H1 (cell line): ENCODE measurements at regions not wholly inside any gene's neighbourhood (a gene's known extent, or its start where the extent isn't known, plus 50 kb on each side); places are given as distances from the start of the nearest gene placed in this dataset.

Experiments used
- CTCF ChIA-PET: fragments of 300-600 bp; sonication (Branson Sonifier 250); formaldehyde crosslinking; loops from one replicate; lab custom pipeline; 2021; ENCODE audit not compliant: partially characterized antibody; lab: Charles Lee
- POLR2A ChIA-PET: fragments of 300-600 bp; sonication (Branson Sonifier 250); formaldehyde crosslinking; loops from one replicate; lab custom pipeline; 2021; ENCODE audit warnings: inconsistent platforms; ENCODE audit not compliant: partially characterized antibody; lab: Charles Lee
- DNase-seq, 2 experiments: peaks; one replicate each; pipeline versions ENCODE4 v3.0.0 to v3.0.0-alpha.2; 2010 to 2022; ENCODE audit warnings: low spot score in 2 of 2, low read depth in 1 of 2, mixed read lengths in 1 of 2
- FAIRE-seq: peaks from 2 replicates; lab custom pipeline; 2011; peaks lifted over from hg19 to GRCh38; lab: Jason Lieb, UNC
- H2AFZ ChIP-seq: 2 replicates; pipeline ENCODE4 v1.8.1; 2012; ENCODE audit warnings: low read length, inconsistent platforms
- H2AK5ac ChIP-seq: 2 replicates; pipeline ENCODE4 v1.6.1; 2013; ENCODE audit warnings: low read depth, low read length
- H2BK120ac ChIP-seq: replicated peaks from 2 replicates; pipeline ENCODE3; 2013; ENCODE audit warnings: low read depth, low read length, inconsistent platforms
- H2BK12ac ChIP-seq: 2 replicates; pipeline ENCODE4 v1.6.1; 2013; ENCODE audit warnings: low read depth, low read length
- H2BK15ac ChIP-seq: 2 replicates; pipeline ENCODE4 v1.6.1; 2013; ENCODE audit warnings: low read length
- H2BK20ac ChIP-seq: 2 replicates; pipeline ENCODE4 v1.6.1; 2013; ENCODE audit warnings: low read length
- H2BK5ac ChIP-seq: 2 replicates; pipeline ENCODE4 v1.6.1; 2013; ENCODE audit warnings: low read depth, low read length
- H3K14ac ChIP-seq: 2 replicates; pipeline ENCODE4 v1.6.1; 2013; ENCODE audit warnings: inconsistent platforms; ENCODE audit not compliant: insufficient read length
- H3K18ac ChIP-seq: 2 replicates; pipeline ENCODE4 v1.6.1; 2013; ENCODE audit warnings: low read length; ENCODE audit errors: extremely low read depth
- H3K23ac ChIP-seq: 2 replicates; pipeline ENCODE4 v1.6.1; 2013; ENCODE audit warnings: inconsistent platforms; ENCODE audit not compliant: insufficient read length
- H3K23me2 ChIP-seq: 2 replicates; pipeline ENCODE4 v1.6.1; 2013; ENCODE audit warnings: low read depth, low read length
- H3K27ac ChIP-seq: 2 replicates; pipeline ENCODE4 v1.6.1; 2011; ENCODE audit warnings: low read depth, low read length, inconsistent platforms
- H3K27me3 ChIP-seq, 4 experiments: replicated peaks in 1 of 4; 1 replicate in 1 of 4; 2 replicates in 3 of 4; pipeline versions ENCODE4 v1.6.1 to v1.8.1; 2011 to 2013; ENCODE audit warnings: low read length in 3 of 4, mild to moderate bottlenecking in 3 of 4, inconsistent platforms in 2 of 4, mixed read lengths in 2 of 4, moderate library complexity in 1 of 4; ENCODE audit not compliant: control insufficient read depth in 3 of 4, insufficient read depth in 3 of 4; ENCODE audit errors: extremely low read depth in 1 of 4
- H3K36me3 ChIP-seq, 4 experiments: 2 replicates each; pipeline versions ENCODE4 v1.6.1 to v1.8.1; 2011 to 2013; ENCODE audit warnings: mild to moderate bottlenecking in 4 of 4, low read length in 3 of 4, moderate library complexity in 2 of 4, control low read depth in 1 of 4, inconsistent platforms in 1 of 4; ENCODE audit not compliant: insufficient read depth in 4 of 4, control insufficient read depth in 2 of 4
- H3K4ac ChIP-seq: replicated peaks from 2 replicates; pipeline ENCODE3; 2013; ENCODE audit warnings: low read length, low read depth, mixed read lengths, inconsistent platforms; ENCODE audit not compliant: insufficient read length
- H3K4me1 ChIP-seq, 4 experiments: replicated peaks in 1 of 4; 1 replicate in 1 of 4; 2 replicates in 3 of 4; pipeline versions ENCODE4 v1.6.1 to v1.8.1; 2011 to 2013; ENCODE audit warnings: low read length in 3 of 4, inconsistent platforms in 2 of 4, mixed read lengths in 1 of 4; ENCODE audit not compliant: insufficient read depth in 4 of 4, control insufficient read depth in 3 of 4
- H3K4me2 ChIP-seq, 2 experiments: 2 replicates each; pipeline versions ENCODE4 v1.6.1 to v1.8.1; 2011 to 2013; ENCODE audit warnings: low read depth in 2 of 2, low read length in 2 of 2, control low read depth in 1 of 2, inconsistent platforms in 1 of 2, mild to moderate bottlenecking in 1 of 2; ENCODE audit not compliant: insufficient read depth in 1 of 2
- H3K4me3 ChIP-seq, 4 experiments: fragments of 200-600, 300-600 bp in 1 of 4; sonication (generic), shearing (Covaris generic), sonication (Bioruptor Twin) in 1 of 4; 2 replicates each; pipeline versions ENCODE4 v1.5.1 to v1.8.1; 2011 to 2016; ENCODE audit warnings: low read length in 4 of 4, low read depth in 3 of 4, control low read depth in 2 of 4, inconsistent platforms in 2 of 4, mild to moderate bottlenecking in 2 of 4, mixed read lengths in 1 of 4, moderate library complexity in 1 of 4; ENCODE audit not compliant: insufficient read depth in 2 of 4; ENCODE audit errors: extremely low read depth in 1 of 4
- H3K56ac ChIP-seq: replicated peaks from 2 replicates; pipeline ENCODE3; 2013; ENCODE audit warnings: low read depth, mild to moderate bottlenecking, mixed read lengths, low read length, inconsistent platforms; ENCODE audit not compliant: insufficient read length
- H3K79me1 ChIP-seq: 2 replicates; pipeline ENCODE4 v1.6.1; 2013; ENCODE audit warnings: low read depth, low read length, control low read depth
- H3K79me2 ChIP-seq, 2 experiments: 2 replicates each; pipeline versions ENCODE4 v1.6.1 to v1.8.1; 2012 to 2013; ENCODE audit warnings: low read length in 2 of 2, mild to moderate bottlenecking in 2 of 2, inconsistent platforms in 1 of 2; ENCODE audit not compliant: insufficient read depth in 2 of 2, control insufficient read depth in 1 of 2
- H3K9ac ChIP-seq, 4 experiments: replicated peaks in 1 of 4; 1 replicate in 1 of 4; 2 replicates in 3 of 4; pipeline versions ENCODE4 v1.6.1 to v1.8.1; 2011 to 2013; ENCODE audit warnings: low read depth in 3 of 4, low read length in 3 of 4, control low read depth in 2 of 4, mild to moderate bottlenecking in 2 of 4, moderate library complexity in 2 of 4, inconsistent platforms in 1 of 4; ENCODE audit errors: extremely low read depth in 1 of 4
- H3K9me3 ChIP-seq, 2 experiments: 2 replicates each; pipeline versions ENCODE4 v1.6.1 to v1.8.1; 2012 to 2013; ENCODE audit warnings: mild to moderate bottlenecking in 2 of 2, moderate library complexity in 2 of 2, control low read depth in 1 of 2, inconsistent platforms in 1 of 2, low read depth in 1 of 2, low read length in 1 of 2, mixed read lengths in 1 of 2; ENCODE audit not compliant: insufficient read depth in 2 of 2
- H4K20me1 ChIP-seq, 2 experiments: replicated peaks in 1 of 2; 2 replicates each; pipeline versions ENCODE3 to v1.8.1; 2011 to 2013; ENCODE audit warnings: inconsistent platforms in 2 of 2, low read length in 2 of 2, mild to moderate bottlenecking in 1 of 2; ENCODE audit not compliant: insufficient read depth in 2 of 2, control insufficient read depth in 1 of 2
- H4K5ac ChIP-seq: 2 replicates; pipeline ENCODE4 v1.6.1; 2013; ENCODE audit warnings: low read length, low read depth, mixed read lengths, inconsistent platforms; ENCODE audit not compliant: insufficient read length
- H4K8ac ChIP-seq: 2 replicates; pipeline ENCODE4 v1.8.0; 2013; ENCODE audit warnings: mild to moderate bottlenecking, moderate library complexity, low read length, inconsistent platforms; ENCODE audit not compliant: insufficient read depth; ENCODE audit errors: extremely low read depth
- H4K91ac ChIP-seq: replicated peaks from 2 replicates; pipeline ENCODE3; 2013; ENCODE audit warnings: low read length, mixed read lengths, inconsistent platforms; ENCODE audit not compliant: insufficient read length
- ASH2L ChIP-seq: fragments of 200-600, 300-600 bp; sonication (generic); IDR thresholded peaks from one replicate; pipeline ENCODE4 v1.7.1; 2017; ENCODE audit warnings: low read length
- EP300 ChIP-seq, 2 experiments: IDR thresholded peaks; 1 replicate in 1 of 2; 2 replicates in 1 of 2; pipeline ENCODE4 v1.6.1; 2011 to 2012; ENCODE audit warnings: low read depth in 2 of 2, low read length in 2 of 2, mild to moderate bottlenecking in 2 of 2, borderline replicate concordance in 1 of 2, inconsistent platforms in 1 of 2, moderate library complexity in 1 of 2
- FOSL1 ChIP-seq: IDR thresholded peaks from 2 replicates; pipeline ENCODE4 v1.6.1; 2011; ENCODE audit warnings: mild to moderate bottlenecking, low read depth, low read length, moderate library complexity; ENCODE audit not compliant: insufficient read depth
- KDM4A ChIP-seq: IDR thresholded peaks from one replicate; pipeline ENCODE4 v1.7.1; 2012; ENCODE audit warnings: low read depth, mild to moderate bottlenecking, moderate library complexity, low read length, inconsistent platforms; ENCODE audit not compliant: severe bottlenecking
- POLR2AphosphoS5 ChIP-seq: IDR thresholded peaks from 2 replicates; pipeline ENCODE4 v1.6.1; 2011; ENCODE audit warnings: low read depth, low read length
- SAP30 ChIP-seq: fragments of 300-600 bp; sonication (generic); IDR thresholded peaks from 2 replicates; pipeline ENCODE4 v1.7.1; 2012; ENCODE audit warnings: low read length, moderate library complexity, mild to moderate bottlenecking, inconsistent platforms; ENCODE audit not compliant: insufficient read depth, insufficient replicate concordance
- SIN3A ChIP-seq, 2 experiments: IDR thresholded peaks in 1 of 2; conservative IDR thresholded peaks in 1 of 2; 2 replicates each; pipeline ENCODE4 v1.6.1; 2011 to 2012; ENCODE audit warnings: low read length in 2 of 2, improper control_type of control experiment in 1 of 2, low read depth in 1 of 2, mild to moderate bottlenecking in 1 of 2
- SIRT6 ChIP-seq: IDR thresholded peaks from one replicate; pipeline ENCODE4 v1.7.1; 2012; ENCODE audit warnings: low read length, inconsistent platforms
- SRF ChIP-seq: IDR thresholded peaks from 2 replicates; pipeline ENCODE4 v1.6.1; 2011; ENCODE audit warnings: mild to moderate bottlenecking, low read depth, low read length, moderate library complexity
- TBP ChIP-seq: IDR thresholded peaks from 2 replicates; pipeline ENCODE4 v1.6.1; 2011; ENCODE audit warnings: low read depth, low read length, improper control_type of control experiment
- WGBS, 2 experiments: shearing (Covaris generic) in 1 of 2; methylation state at CpG; one replicate each; pipeline versions ENCODE4 v1.1.6 to v1.1.7; 2013 to 2015; ENCODE audit warnings: low lambda C conversion rate in 2 of 2, mixed read lengths in 2 of 2, inconsistent platforms in 1 of 2, low coverage in 1 of 2, missing lambda C conversion rate in 1 of 2; ENCODE audit not compliant: insufficient replicate concordance in 2 of 2, insufficient coverage in 1 of 2, insufficient read length in 1 of 2; ENCODE audit errors: extremely low coverage in 1 of 2, missing lambda C conversion rate in 1 of 2; 5-methylcytosine and 5-hydroxymethylcytosine counted together
- TF ChIP-seq, protein P1 (sequence below): IDR thresholded peaks from 2 replicates; pipeline ENCODE4 v1.6.1; 2011; ENCODE audit warnings: low read length, improper control_type of control experiment

GRCh38 chr2:30336978-30337841 lies 105.9 kb downstream of the LBH start:
- Histone ChIP-seq H3K14ac (no peak overlapping the region), H3K4ac (no peak overlapping the region), H2BK5ac (no peak overlapping the region), H3K4me3 (no peak overlapping the region), H3K4me1 (peaks cover 0 to 3% (median 0%) of the 10 kb centered on the region in 4 experiments; a peak in 2 of 7 replicates), H3K56ac (no peak overlapping the region), H3K4me2 (no peak overlapping the region), H3K9ac (no peak overlapping the region), H3K18ac (no peak overlapping the region), H4K20me1 (no peaks in the 10 kb centered on the region), H2BK20ac (no peak overlapping the region), H4K8ac (no peak overlapping the region), H3K23ac (no peak overlapping the region), H2AK5ac (no peak overlapping the region), H3K79me2 (no peaks in the 10 kb centered on the region), H3K9me3 (0 out of 4 replicates have a peak, but pooled peaks cover 0 to 7% of the 10 kb centered on the region in 2 experiments), H3K79me1 (no peaks in the 10 kb centered on the region), H2BK12ac (no peak overlapping the region), H2BK15ac (no peak overlapping the region), H3K36me3 (no peaks in the 10 kb centered on the region), H3K27me3 (no peaks in the 10 kb centered on the region), H2AFZ (no peak overlapping the region), H3K23me2 (no peaks in the 10 kb centered on the region), H3K27ac (no peak overlapping the region), H2BK120ac (no peak overlapping the region), H4K91ac (no peak overlapping the region), H4K5ac (no peak overlapping the region)
- no peak for FAIRE-seq
- POLR2A ChIA-PET, result no interaction called here
- WGBS, 2 experiments, result 89% methylated on average over 14 of the region's 16 CpGs; no CpG with 5 or more reads in 1 of the 2 experiments
- no peak for DNase-seq
- CTCF ChIA-PET, result interaction anchor here (0.8 to 5.0 kb wide), 4 partner anchors 98 to 129 kb away, joined by 3 to 21 read pairs (median 4); no protein-coding TSS in a partner anchor
- TF ChIP-seq SIRT6, result no peak
- TF ChIP-seq EP300 (IDR thresholded peaks at IDR 0.05; ENCODE audit: borderline replicate concordance in 1 of 2, low read depth in 2 of 2, low read length in 2 of 2), result no peak
- no peak for TF ChIP-seq SAP30
- TF ChIP-seq, protein P1, sequence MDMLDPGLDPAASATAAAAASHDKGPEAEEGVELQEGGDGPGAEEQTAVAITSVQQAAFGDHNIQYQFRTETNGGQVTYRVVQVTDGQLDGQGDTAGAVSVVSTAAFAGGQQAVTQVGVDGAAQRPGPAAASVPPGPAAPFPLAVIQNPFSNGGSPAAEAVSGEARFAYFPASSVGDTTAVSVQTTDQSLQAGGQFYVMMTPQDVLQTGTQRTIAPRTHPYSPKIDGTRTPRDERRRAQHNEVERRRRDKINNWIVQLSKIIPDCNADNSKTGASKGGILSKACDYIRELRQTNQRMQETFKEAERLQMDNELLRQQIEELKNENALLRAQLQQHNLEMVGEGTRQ, result no peak
- TF ChIP-seq ASH2L, result no peak
- TF ChIP-seq KDM4A, result no peak
- no peak for TF ChIP-seq SIN3A (conservative IDR thresholded peaks at IDR 0.05 in 1 of 2, IDR thresholded peaks at IDR 0.05 in 1 of 2; ENCODE audit: low read depth in 1 of 2, low read length in 2 of 2)
- TF ChIP-seq SRF, result no peak
- no peak for TF ChIP-seq POLR2AphosphoS5
- TF ChIP-seq FOSL1, result no peak
- TF ChIP-seq TBP, result no peak
